Lung (tissue), 11 donors: ENCODE measurements at regions not wholly inside any gene's neighbourhood (a gene's known extent, or its start where the extent isn't known, plus 50 kb on each side); places are given as distances from the start of the nearest gene placed in this dataset.

Experiments used
- ATAC-seq: fragments of 200-7000 bp; cut with Tn5 transposase; one replicate; pipeline ENCODE4 v1.9.1; 2020; ENCODE audit warnings: moderate number of reproducible peaks; ENCODE audit not compliant: insufficient read depth, low FRiP score
- DNase-seq, 3 donors: peaks; one replicate each; pipeline ENCODE4 v3.0.0-alpha.2; 2013 to 2017
- H3K27ac ChIP-seq, 2 donors: one replicate each; pipeline ENCODE4 v1.5.1; 2013; ENCODE audit warnings: mild to moderate bottlenecking in 2 of 2, moderate library complexity in 2 of 2, control low read depth in 1 of 2, inconsistent platforms in 1 of 2, low read depth in 1 of 2, low read length in 1 of 2
- H3K27me3 ChIP-seq, 3 donors: one replicate each; pipeline ENCODE4 v1.5.1; 2013; ENCODE audit warnings: low read length in 2 of 3; ENCODE audit not compliant: control insufficient read depth in 3 of 3, insufficient read depth in 3 of 3
- H3K36me3 ChIP-seq, 4 donors: one replicate each; pipeline ENCODE4 v1.5.1; 2013; ENCODE audit warnings: low read length in 4 of 4, mild to moderate bottlenecking in 1 of 4, moderate library complexity in 1 of 4; ENCODE audit not compliant: control insufficient read depth in 4 of 4, insufficient read depth in 4 of 4
- H3K4me1 ChIP-seq, 5 donors: one replicate each; pipeline ENCODE4 v1.5.1; 2013; ENCODE audit warnings: low read length in 5 of 5, mild to moderate bottlenecking in 2 of 5, moderate library complexity in 1 of 5; ENCODE audit not compliant: control insufficient read depth in 5 of 5, insufficient read depth in 5 of 5
- H3K4me3 ChIP-seq: one replicate; pipeline ENCODE4 v1.5.1; 2013; ENCODE audit warnings: mild to moderate bottlenecking, control low read depth, moderate library complexity
- H3K9ac ChIP-seq, 2 donors: one replicate each; pipeline ENCODE4 v1.5.1; 2013; ENCODE audit warnings: low read length in 2 of 2, control low read depth in 1 of 2; ENCODE audit not compliant: insufficient read depth in 1 of 2
- H3K9me3 ChIP-seq, 4 donors: one replicate each; pipeline ENCODE4 v1.5.1; 2013; ENCODE audit warnings: low read length in 3 of 4, mild to moderate bottlenecking in 1 of 4, moderate library complexity in 1 of 4; ENCODE audit not compliant: control insufficient read depth in 4 of 4, insufficient read depth in 3 of 4
- WGBS, 2 donors: extraction: QIAGEN DNeasy Blood & Tissue Kit; methylation state at CpG; one replicate each; pipeline ENCODE4 v1.1.7; 2013; 5-methylcytosine and 5-hydroxymethylcytosine counted together
- TF ChIP-seq, protein P1 (sequence below): IDR thresholded peaks from 2 replicates; pipeline ENCODE4 v1.5.1; 2012; ENCODE audit warnings: mild to moderate bottlenecking; ENCODE audit errors: control extremely low read depth, extremely low read depth
- donor health status: control.
- donor health status: control.
- donor health status: Bipolar disorder and iron deficiency.
- donor health status: healthy.
- donor health status: DM: yes; HTN: yes; CAD: no.

DNA sequence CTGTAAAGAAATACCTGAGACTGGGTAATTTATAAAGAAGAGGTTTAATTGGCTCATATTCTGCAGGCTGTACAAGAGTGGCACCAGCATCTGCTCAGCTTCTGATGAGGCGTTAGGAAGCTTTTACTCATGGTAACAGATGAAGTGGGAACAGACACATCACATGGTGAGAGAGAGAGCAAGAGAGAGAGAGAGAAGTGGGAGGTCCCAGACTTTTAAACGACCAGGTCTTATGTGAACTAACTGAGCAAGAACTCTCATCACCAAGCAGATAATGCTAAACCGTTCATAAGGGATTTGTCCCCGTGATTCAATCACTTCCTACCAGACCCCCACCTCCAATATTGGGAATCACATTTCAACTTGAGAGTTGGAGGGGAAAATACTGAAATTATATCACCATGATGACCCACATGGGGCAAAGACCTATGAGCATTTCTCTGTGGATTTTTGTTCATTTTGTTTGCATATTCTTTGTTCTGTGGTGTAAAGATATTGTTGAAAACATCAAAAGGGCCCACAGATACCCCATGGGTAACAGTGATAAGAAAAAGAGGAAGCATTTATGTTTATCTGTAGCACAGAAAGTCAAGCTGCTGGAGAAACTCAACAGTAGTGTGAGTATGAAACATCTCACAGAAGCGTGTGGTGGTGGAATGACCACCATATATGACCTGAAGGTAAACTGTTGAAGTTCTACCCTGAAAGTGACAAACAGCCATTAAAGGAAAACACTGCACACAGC is 135.2 kb upstream of the PDE3A start:
- Histone ChIP-seq H3K27me3 (no peaks in the 10 kb centered on the region), H3K36me3 (no peaks in the 10 kb centered on the region), H3K27ac (no peak overlapping the region), H3K9me3 (peaks cover 0 to 3% (median 1%) of the 10 kb centered on the region in 4 donors), H3K4me3 (no peak overlapping the region), H3K4me1 (no peaks in the 10 kb centered on the region), H3K9ac (no peak overlapping the region)
- WGBS, 2 donors: 57 to 68% methylated on average over 5 of the region's 5 CpGs
- ATAC-seq (no peak), DNase-seq (no peak)
- TF ChIP-seq, protein P1, sequence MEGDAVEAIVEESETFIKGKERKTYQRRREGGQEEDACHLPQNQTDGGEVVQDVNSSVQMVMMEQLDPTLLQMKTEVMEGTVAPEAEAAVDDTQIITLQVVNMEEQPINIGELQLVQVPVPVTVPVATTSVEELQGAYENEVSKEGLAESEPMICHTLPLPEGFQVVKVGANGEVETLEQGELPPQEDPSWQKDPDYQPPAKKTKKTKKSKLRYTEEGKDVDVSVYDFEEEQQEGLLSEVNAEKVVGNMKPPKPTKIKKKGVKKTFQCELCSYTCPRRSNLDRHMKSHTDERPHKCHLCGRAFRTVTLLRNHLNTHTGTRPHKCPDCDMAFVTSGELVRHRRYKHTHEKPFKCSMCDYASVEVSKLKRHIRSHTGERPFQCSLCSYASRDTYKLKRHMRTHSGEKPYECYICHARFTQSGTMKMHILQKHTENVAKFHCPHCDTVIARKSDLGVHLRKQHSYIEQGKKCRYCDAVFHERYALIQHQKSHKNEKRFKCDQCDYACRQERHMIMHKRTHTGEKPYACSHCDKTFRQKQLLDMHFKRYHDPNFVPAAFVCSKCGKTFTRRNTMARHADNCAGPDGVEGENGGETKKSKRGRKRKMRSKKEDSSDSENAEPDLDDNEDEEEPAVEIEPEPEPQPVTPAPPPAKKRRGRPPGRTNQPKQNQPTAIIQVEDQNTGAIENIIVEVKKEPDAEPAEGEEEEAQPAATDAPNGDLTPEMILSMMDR: no peak

DNA sequence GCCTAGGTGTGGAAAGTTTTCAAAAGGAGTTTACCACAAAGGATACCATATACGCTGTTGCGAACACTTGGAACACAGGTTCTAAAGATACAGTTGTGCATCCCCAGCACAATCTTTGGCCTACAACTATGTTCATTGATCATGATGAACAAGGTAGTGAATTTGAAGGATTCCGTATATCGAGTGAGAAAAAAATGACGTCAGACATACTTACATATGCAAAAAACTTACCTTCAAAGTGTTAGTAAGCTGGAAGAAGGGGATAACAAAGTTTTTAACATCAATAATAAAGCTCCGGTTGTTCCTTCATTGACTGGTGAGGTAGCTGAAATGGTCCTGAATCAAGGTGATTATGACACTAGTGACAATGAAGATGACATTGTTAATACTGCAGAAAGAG is 133.9 kb upstream of the PDE3A start:
- no peak overlapping the region for H3K27ac ChIP-seq
- no peak for DNase-seq
- no peaks in the 10 kb centered on the region for H3K4me1 ChIP-seq
- no peak overlapping the region for H3K9ac ChIP-seq
- H3K36me3 ChIP-seq: no peaks in the 10 kb centered on the region
- ATAC-seq: no peak
- H3K27me3 ChIP-seq: no peaks in the 10 kb centered on the region
- no peak overlapping the region for H3K4me3 ChIP-seq
- WGBS, 2 donors: 81 to 98% methylated on average over 6 of the region's 6 CpGs
- TF ChIP-seq, protein P1: no peak
- H3K9me3 ChIP-seq: peaks cover 0 to 3% (median 1%) of the 10 kb centered on the region in 4 donors

DNA sequence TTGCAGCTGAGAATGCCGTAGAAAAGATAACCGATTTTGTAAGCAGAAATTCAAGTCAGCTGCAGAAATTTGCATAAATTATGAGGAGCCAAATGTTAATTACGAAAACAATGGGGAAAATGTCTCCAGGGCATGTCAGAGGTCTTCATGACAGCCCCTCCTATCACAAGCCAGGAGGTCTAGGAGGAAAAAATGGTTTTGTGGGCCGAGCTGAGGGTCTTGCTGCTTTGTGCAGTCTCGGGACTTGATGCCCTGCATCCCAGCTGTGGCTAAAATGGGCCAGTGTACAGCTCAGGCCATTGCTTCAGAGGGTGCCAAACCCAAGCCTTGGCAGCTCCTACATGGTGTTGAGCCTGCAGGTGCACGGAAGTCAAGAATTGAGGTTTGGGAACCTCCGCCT is 131.2 kb upstream of the PDE3A start:
- WGBS, 2 donors: 91 to 96% methylated on average over 7 of the region's 7 CpGs
- Histone ChIP-seq H3K27ac (no peak overlapping the region), H3K4me1 (no peaks in the 10 kb centered on the region), H3K4me3 (no peak overlapping the region), H3K27me3 (no peaks in the 10 kb centered on the region), H3K9me3 (peaks cover 0 to 3% (median 1%) of the 10 kb centered on the region in 4 donors), H3K36me3 (no peaks in the 10 kb centered on the region), H3K9ac (no peak overlapping the region)
- ATAC-seq (no peak), DNase-seq (no peak)
- TF ChIP-seq, protein P1: no peak

GRCh38 chr12:20245491-20245890 is 122.8 kb upstream of the PDE3A start:
- Histone ChIP-seq H3K9ac (no peak overlapping the region), H3K4me1 (no peaks in the 10 kb centered on the region), H3K36me3 (no peaks in the 10 kb centered on the region), H3K9me3 (peaks cover 0 to 6% (median under 1%) of the 10 kb centered on the region in 4 donors), H3K27ac (no peak overlapping the region), H3K4me3 (no peak overlapping the region), H3K27me3 (no peaks in the 10 kb centered on the region)
- TF ChIP-seq, protein P1: no peak
- ATAC-seq (no peak), DNase-seq (no peak)
- WGBS, 2 donors: 59 to 72% methylated on average over 1 of the region's 1 CpG
